Endothelial cell of umbilical vein (primary cell): ENCODE measurements at regions not wholly inside any gene's neighbourhood (a gene's known extent, or its start where the extent isn't known, plus 50 kb on each side); places are given as distances from the start of the nearest gene placed in this dataset.

Experiments
- BruUV-seq: library from RNA; stranded (reverse); fragments of 400-500 nt; replicated peaks from 2 replicates; lab custom pipeline; 2021; lab: Mats Ljungman, UMichigan
- CTCF ChIA-PET: fragments of 300-600, 350-600 bp; sonication (Branson Sonifier 250); formaldehyde crosslinking; loops from one replicate; lab custom pipeline; 2021; ENCODE audit warnings: antibody characterized with exemption, inconsistent platforms; lab: Charles Lee
- POLR2A ChIA-PET: fragments of 300-600, 350-600 bp; sonication (Branson Sonifier 250); formaldehyde crosslinking; loops from one replicate; lab custom pipeline; 2021; ENCODE audit warnings: antibody characterized with exemption, inconsistent platforms; lab: Charles Lee
- DNase-seq: peaks from one replicate; pipeline ENCODE4 v3.0.0-alpha.2; 2011; ENCODE audit warnings: low read depth, low spot score
- FAIRE-seq: peaks from 2 replicates; lab custom pipeline; 2011; peaks lifted over from hg19 to GRCh38; lab: Jason Lieb, UNC
- H2AFZ ChIP-seq: 2 replicates; pipeline ENCODE4 v1.6.0; 2012; ENCODE audit warnings: low read depth, low read length, control low read depth, inconsistent platforms
- H3K27ac ChIP-seq: 2 replicates; pipeline ENCODE4 v1.5.1; 2011; ENCODE audit warnings: low read depth, mild to moderate bottlenecking, control low read depth, low read length, moderate library complexity; ENCODE audit not compliant: insufficient read depth
- H3K27me3 ChIP-seq, 2 experiments: 2 replicates each; pipeline versions ENCODE4 v1.6.0 to v1.6.1; 2011; ENCODE audit warnings: low read length in 2 of 2, mixed read lengths in 1 of 2; ENCODE audit not compliant: control insufficient read depth in 2 of 2, insufficient read depth in 2 of 2
- H3K36me3 ChIP-seq, 2 experiments: 2 replicates in 1 of 2; 3 replicates in 1 of 2; pipeline ENCODE4 v1.5.1; 2011; ENCODE audit warnings: low read length in 2 of 2, mild to moderate bottlenecking in 1 of 2, moderate library complexity in 1 of 2; ENCODE audit not compliant: control insufficient read depth in 2 of 2, insufficient read depth in 2 of 2; ENCODE audit errors: extremely low read depth in 1 of 2
- H3K4me1 ChIP-seq: 3 replicates; pipeline ENCODE4 v1.5.1; 2011; ENCODE audit warnings: mild to moderate bottlenecking, low read length; ENCODE audit not compliant: control insufficient read depth, insufficient read depth; ENCODE audit errors: extremely low read depth
- H3K4me2 ChIP-seq: 2 replicates; pipeline ENCODE4 v1.6.1; 2011; ENCODE audit warnings: low read length, control low read depth, mixed read lengths; ENCODE audit not compliant: insufficient read depth
- H3K4me3 ChIP-seq, 3 experiments: fragments of 200-600 bp in 1 of 3; sonication (generic), shearing (Covaris generic) in 1 of 3; replicated peaks in 1 of 3; 2 replicates each; pipeline ENCODE4 v1.5.1; 2011 to 2016; ENCODE audit warnings: control low read depth in 3 of 3, low read length in 3 of 3, mild to moderate bottlenecking in 2 of 3, inconsistent platforms in 1 of 3, low read depth in 1 of 3, moderate library complexity in 1 of 3; ENCODE audit not compliant: insufficient read depth in 1 of 3
- H3K79me2 ChIP-seq: 2 replicates; pipeline ENCODE4 v1.6.0; 2012; ENCODE audit warnings: low read length, inconsistent platforms; ENCODE audit not compliant: control insufficient read depth, insufficient read depth
- H3K9ac ChIP-seq: replicated peaks from 2 replicates; pipeline ENCODE3; 2011; ENCODE audit warnings: low read length, control low read depth; ENCODE audit not compliant: insufficient read depth; ENCODE audit errors: extremely low read depth
- H3K9me1 ChIP-seq: replicated peaks from 3 replicates; pipeline ENCODE4 v1.6.0; 2011; ENCODE audit warnings: mild to moderate bottlenecking, low read length; ENCODE audit not compliant: control insufficient read depth, insufficient read depth; ENCODE audit errors: extremely low read depth
- H3K9me3 ChIP-seq: replicated peaks from 2 replicates; pipeline ENCODE4 v1.5.1; 2012; ENCODE audit warnings: low read length, inconsistent platforms; ENCODE audit not compliant: control insufficient read depth, insufficient read depth
- H4K20me1 ChIP-seq: replicated peaks from 2 replicates; pipeline ENCODE3; 2011; ENCODE audit warnings: mild to moderate bottlenecking, low read length; ENCODE audit not compliant: control insufficient read depth, insufficient read depth; ENCODE audit errors: extremely low read depth
- EZH2 ChIP-seq: IDR thresholded peaks from 2 replicates; pipeline ENCODE4 v1.6.1; 2012; ENCODE audit warnings: borderline replicate concordance, low read depth, mild to moderate bottlenecking, moderate library complexity, low read length, inconsistent platforms; ENCODE audit not compliant: severe bottlenecking
- FOS ChIP-seq: IDR thresholded peaks from 2 replicates; pipeline ENCODE4 v1.6.1; 2011; ENCODE audit warnings: mild to moderate bottlenecking, low read length, moderate library complexity, borderline replicate concordance; ENCODE audit not compliant: insufficient read depth
- GATA2 ChIP-seq: IDR thresholded peaks from 2 replicates; pipeline ENCODE4 v1.7.0; 2011; ENCODE audit warnings: low read depth, mild to moderate bottlenecking, moderate library complexity, mixed read lengths, low read length; ENCODE audit not compliant: insufficient read length, insufficient read depth
- JUN ChIP-seq: IDR thresholded peaks from 2 replicates; pipeline ENCODE4 v1.6.1; 2011; ENCODE audit warnings: borderline replicate concordance, low read depth; ENCODE audit not compliant: insufficient read length, insufficient read depth
- MYC ChIP-seq: IDR thresholded peaks from one replicate; pipeline ENCODE4 v1.6.1; 2011; ENCODE audit warnings: mild to moderate bottlenecking, low read depth, low read length
- POLR2A ChIP-seq: IDR thresholded peaks from 2 replicates; pipeline ENCODE4 v1.6.1; 2012; ENCODE audit warnings: low read depth, mild to moderate bottlenecking, control low read depth, low read length
- POLR2AphosphoS5 ChIP-seq: IDR thresholded peaks from 2 replicates; pipeline ENCODE4 v1.6.1; 2012; ENCODE audit warnings: low read depth, mild to moderate bottlenecking, control low read depth, low read length, moderate library complexity; ENCODE audit not compliant: insufficient read depth
- dilution Hi-C: fragments of 300-500 bp; cut with MboI; formaldehyde crosslinking; loops from one replicate; pipeline ENCODE4 v1.15.0; 2019; ENCODE audit warnings: low sequenced_read_pairs; ENCODE audit not compliant: extremely low pct_ligation_motif_present
- intact Hi-C: fragments of 100-400 bp; cut with micrococcal nuclease; formaldehyde crosslinking; loops from one replicate; pipeline ENCODE4 v1.10.0; 2022
- TF ChIP-seq, protein P1 (sequence below): IDR thresholded peaks from 2 replicates; pipeline ENCODE4 v1.6.1; 2011; ENCODE audit not compliant: insufficient read depth, insufficient read length

DNA sequence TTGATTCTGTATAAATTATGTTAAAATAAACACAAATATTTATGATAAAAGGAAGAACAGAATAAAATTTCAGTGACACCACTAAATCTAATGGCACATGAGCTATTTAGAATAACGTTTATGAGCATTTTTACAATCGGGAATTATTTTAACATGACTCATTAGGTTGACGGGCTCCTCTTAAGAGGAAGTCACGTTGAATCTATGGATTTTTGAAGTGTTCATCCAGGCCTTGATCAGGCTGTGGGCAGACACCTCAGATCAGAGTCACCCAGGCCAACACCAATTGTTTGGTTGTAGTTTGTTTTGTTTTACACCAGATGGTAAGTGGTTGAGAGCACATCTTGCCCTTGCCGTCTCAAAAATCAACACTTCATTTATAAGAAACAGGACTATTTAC lies 257.8 kb downstream of the FOXO1 start:
- Histone ChIP-seq H3K4me2 (no peak overlapping the region), H2AFZ (no peak overlapping the region), H3K27me3 (no peaks in the 10 kb centered on the region), H3K9me3 (no peaks in the 10 kb centered on the region), H3K27ac (peak overlapping the region; percentile 36), H3K4me3 (no peak overlapping the region), H3K36me3 (no peaks in the 10 kb centered on the region), H3K4me1 (peaks cover 18% of the 10 kb centered on the region), H3K9me1 (no peaks in the 10 kb centered on the region), H3K79me2 (no peaks in the 10 kb centered on the region), H4K20me1 (no peaks in the 10 kb centered on the region), H3K9ac (no peak overlapping the region)
- dilution Hi-C loops (no loop called here), intact Hi-C loops (loop anchor here (10.0 kb wide), 1 partner anchor 534 kb away; no protein-coding TSS in a partner anchor)
- peak; percentile 4 for FAIRE-seq
- ChIA-PET POLR2A (interaction anchor here (0.6 kb wide), 2 partner anchors 62 to 322 kb away, joined by 3 to 7 read pairs; no protein-coding TSS in a partner anchor), CTCF (interaction anchor here (1.0 to 1.7 kb wide), 5 partner anchors 13 to 466 kb away, joined by 3 to 4 read pairs (median 3); no protein-coding TSS in a partner anchor)
- peak; percentile 20 for TF ChIP-seq JUN
- no peak for TF ChIP-seq EZH2
- no peak for TF ChIP-seq FOS
- no peak for TF ChIP-seq POLR2A
- TF ChIP-seq, protein P1, sequence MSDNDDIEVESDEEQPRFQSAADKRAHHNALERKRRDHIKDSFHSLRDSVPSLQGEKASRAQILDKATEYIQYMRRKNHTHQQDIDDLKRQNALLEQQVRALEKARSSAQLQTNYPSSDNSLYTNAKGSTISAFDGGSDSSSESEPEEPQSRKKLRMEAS, result no peak
- BruUV-seq, result no TSS peak
- DNase-seq, result peak; percentile 13

DNA sequence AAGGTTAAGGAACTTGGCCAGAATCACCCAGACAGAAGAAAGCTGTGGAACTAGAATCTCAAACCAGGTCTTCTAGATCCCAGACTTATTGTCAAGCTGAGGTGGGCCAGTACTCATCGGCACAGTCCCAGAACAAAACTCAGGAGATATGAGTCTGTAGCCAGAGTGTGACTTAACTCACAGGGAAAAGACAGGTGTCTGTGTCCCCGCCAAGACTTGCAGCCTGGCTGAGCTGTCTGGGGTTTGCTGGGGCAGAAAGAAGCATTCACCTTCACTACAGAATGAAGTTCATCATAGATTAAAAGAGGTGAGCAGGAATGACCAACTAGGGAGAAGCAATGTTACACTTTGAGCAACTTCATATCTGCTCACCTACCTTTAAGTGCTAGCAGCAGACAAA lies 257.2 kb downstream of the FOXO1 start:
- no peaks in the 10 kb centered on the region for H3K36me3 ChIP-seq
- H4K20me1 ChIP-seq, result no peaks in the 10 kb centered on the region
- H3K9me3 ChIP-seq, result no peaks in the 10 kb centered on the region
- no peak overlapping the region for H3K4me3 ChIP-seq
- TF ChIP-seq JUN (no peak), GATA2 (no peak), POLR2AphosphoS5 (no peak), MYC (no peak), POLR2A (no peak)
- TF ChIP-seq, protein P1, result no peak
- FAIRE-seq (no peak), DNase-seq (no peak)
- no TSS peak for BruUV-seq
- dilution Hi-C loops (no loop called here), intact Hi-C loops (loop anchor here (10.0 kb wide), 1 partner anchor 534 kb away; no protein-coding TSS in a partner anchor)
- H3K4me1 ChIP-seq, result peaks cover 14% of the 10 kb centered on the region
- H3K27ac ChIP-seq, result no peak overlapping the region
- ChIA-PET POLR2A (no interaction called here), CTCF (interaction anchor here (1.2 to 1.7 kb wide), 2 partner anchors 25 to 467 kb away, joined by 3 to 4 read pairs; no protein-coding TSS in a partner anchor)
- H2AFZ ChIP-seq, result no peak overlapping the region
- H3K79me2 ChIP-seq, result no peaks in the 10 kb centered on the region
- H3K27me3 ChIP-seq, result no peaks in the 10 kb centered on the region
- H3K4me2 ChIP-seq, result no peak overlapping the region
- no peaks in the 10 kb centered on the region for H3K9me1 ChIP-seq
- H3K9ac ChIP-seq, result no peak overlapping the region
